Epithelial cell of esophagus (primary cell): ENCODE measurements at regions not wholly inside any gene's neighbourhood (a gene's known extent, or its start where the extent isn't known, plus 50 kb on each side); places are given as distances from the start of the nearest gene placed in this dataset.

ENCODE experiments used
- DNase-seq: peaks from one replicate; pipeline ENCODE4 v3.0.0; 2010; ENCODE audit warnings: low read depth
- H3K4me3 ChIP-seq: 2 replicates; pipeline ENCODE4 v1.5.1; 2011; ENCODE audit warnings: mild to moderate bottlenecking, low read length, control low read depth
- TF ChIP-seq, protein P1 (sequence below): IDR thresholded peaks from 2 replicates; pipeline ENCODE4 v1.5.1; 2011; ENCODE audit warnings: low read depth, mild to moderate bottlenecking, low read length, control low read depth, inconsistent platforms; ENCODE audit not compliant: insufficient read depth; ENCODE audit errors: missing control alignments

GRCh38 chr6:165110860-165111259, 198.5 kb downstream of the C6orf118 start:
- TF ChIP-seq, protein P1, sequence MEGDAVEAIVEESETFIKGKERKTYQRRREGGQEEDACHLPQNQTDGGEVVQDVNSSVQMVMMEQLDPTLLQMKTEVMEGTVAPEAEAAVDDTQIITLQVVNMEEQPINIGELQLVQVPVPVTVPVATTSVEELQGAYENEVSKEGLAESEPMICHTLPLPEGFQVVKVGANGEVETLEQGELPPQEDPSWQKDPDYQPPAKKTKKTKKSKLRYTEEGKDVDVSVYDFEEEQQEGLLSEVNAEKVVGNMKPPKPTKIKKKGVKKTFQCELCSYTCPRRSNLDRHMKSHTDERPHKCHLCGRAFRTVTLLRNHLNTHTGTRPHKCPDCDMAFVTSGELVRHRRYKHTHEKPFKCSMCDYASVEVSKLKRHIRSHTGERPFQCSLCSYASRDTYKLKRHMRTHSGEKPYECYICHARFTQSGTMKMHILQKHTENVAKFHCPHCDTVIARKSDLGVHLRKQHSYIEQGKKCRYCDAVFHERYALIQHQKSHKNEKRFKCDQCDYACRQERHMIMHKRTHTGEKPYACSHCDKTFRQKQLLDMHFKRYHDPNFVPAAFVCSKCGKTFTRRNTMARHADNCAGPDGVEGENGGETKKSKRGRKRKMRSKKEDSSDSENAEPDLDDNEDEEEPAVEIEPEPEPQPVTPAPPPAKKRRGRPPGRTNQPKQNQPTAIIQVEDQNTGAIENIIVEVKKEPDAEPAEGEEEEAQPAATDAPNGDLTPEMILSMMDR, result no peak

DNA sequence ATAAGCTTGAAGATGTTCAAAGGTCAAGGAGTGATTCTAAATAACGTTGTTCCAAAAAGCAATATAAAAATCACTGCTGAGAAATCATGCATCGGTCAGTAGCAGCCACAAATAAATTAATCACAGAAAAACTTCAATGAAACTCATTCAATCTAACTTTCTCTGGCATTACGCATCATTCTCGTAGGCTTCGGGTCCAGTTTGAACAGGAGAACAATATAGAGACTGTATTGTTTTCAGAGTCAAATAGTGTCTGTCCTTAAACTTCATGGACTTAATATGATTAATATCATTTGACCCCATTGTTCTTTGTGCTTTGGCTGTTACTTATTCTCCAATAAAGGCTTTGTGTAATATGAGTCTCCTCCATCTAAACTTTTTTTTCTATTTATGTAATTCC, 200.4 kb downstream of the C6orf118 start:
- H3K4me3 ChIP-seq, result no peak overlapping the region
- DNase-seq, result no peak
- TF ChIP-seq, protein P1, result no peak

More at GRCh38 chr6:165110860-165111259, 198.5 kb downstream of the C6orf118 start:
- no peak overlapping the region for H3K4me3 ChIP-seq
- DNase-seq, result no peak

DNA sequence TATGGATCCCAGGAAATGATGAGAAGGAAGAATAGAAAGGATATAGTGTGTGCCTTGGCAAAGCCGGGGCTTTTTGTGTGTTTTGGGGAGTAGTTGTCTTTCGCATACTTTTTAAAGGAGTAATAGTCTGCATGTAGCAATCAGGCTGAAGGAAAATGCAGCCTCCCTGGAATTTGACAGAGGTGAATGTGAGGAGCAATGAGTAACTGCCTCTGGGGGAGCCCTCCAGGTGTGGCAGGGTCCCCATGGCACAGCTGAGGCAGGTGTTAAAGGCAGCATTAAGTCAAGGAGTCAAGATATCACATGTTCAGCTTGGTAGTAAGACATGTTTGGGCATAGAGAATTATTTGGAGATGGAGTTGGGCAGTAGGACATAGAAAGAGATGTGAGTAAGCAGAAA, 203.1 kb downstream of the C6orf118 start:
- H3K4me3 ChIP-seq, result no peak overlapping the region
- TF ChIP-seq, protein P1, result no peak
- DNase-seq, result peak; percentile 99

GRCh38 chr6:165098165-165098564, 211.2 kb downstream of the C6orf118 start:
- peak; percentile 42 for DNase-seq
- TF ChIP-seq, protein P1, result peak; percentile 37

GRCh38 chr6:165096868-165097267, 212.5 kb downstream of the C6orf118 start:
- TF ChIP-seq, protein P1, result no peak
- no peak overlapping the region for H3K4me3 ChIP-seq
- DNase-seq, result peak; percentile 24

More at GRCh38 chr6:165098165-165098564, 211.2 kb downstream of the C6orf118 start:
- H3K4me3 ChIP-seq, result no peak overlapping the region

DNA sequence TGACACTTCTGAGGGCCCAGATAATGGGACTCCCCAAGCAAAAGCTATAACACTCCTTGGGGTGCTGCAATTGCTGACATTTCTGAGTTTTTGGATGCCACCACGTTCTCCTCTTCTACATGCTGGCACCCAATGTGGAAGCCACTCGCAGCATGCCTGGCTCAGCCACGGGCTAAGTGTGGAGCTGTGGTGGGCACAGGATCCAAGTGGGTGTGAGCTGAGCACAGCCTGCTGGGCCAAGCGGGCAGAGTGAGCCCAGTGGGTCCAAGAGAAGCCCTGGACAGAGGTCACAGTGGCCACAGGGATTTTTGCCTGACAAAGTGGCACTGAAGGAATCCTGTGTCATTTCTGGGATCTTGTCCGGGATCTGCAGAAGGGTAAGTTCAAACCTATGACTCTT, 213.2 kb downstream of the C6orf118 start:
- no peak for DNase-seq
- H3K4me3 ChIP-seq, result no peak overlapping the region
- TF ChIP-seq, protein P1, result no peak

- no peak overlapping the region for H3K4me3 ChIP-seq
- DNase-seq, result no peak
- TF ChIP-seq, protein P1, result no peak
Observed at GRCh38 chr6:165092881-165093595, 216.4 kb downstream of the C6orf118 start.
